HUES6 (cell line): ENCODE measurements at regions not wholly inside any gene's neighbourhood (a gene's known extent, or its start where the extent isn't known, plus 50 kb on each side); places are given as distances from the start of the nearest gene placed in this dataset.

ENCODE experiments used
- H3K27ac ChIP-seq: 2 replicates; pipeline ENCODE4 v1.7.0; 2013; ENCODE audit warnings: low read depth, mild to moderate bottlenecking, low read length, inconsistent platforms
- H3K27me3 ChIP-seq: 2 replicates; pipeline ENCODE4 v1.6.1; 2013; ENCODE audit warnings: low read length; ENCODE audit not compliant: control insufficient read depth, insufficient read depth
- H3K36me3 ChIP-seq: 2 replicates; pipeline ENCODE4 v1.6.1; 2013; ENCODE audit warnings: low read length; ENCODE audit not compliant: control insufficient read depth, insufficient read depth
- H3K4me1 ChIP-seq: 2 replicates; pipeline ENCODE4 v1.6.1; 2013; ENCODE audit warnings: low read length; ENCODE audit not compliant: control insufficient read depth, insufficient read depth
- H3K4me3 ChIP-seq: 2 replicates; pipeline ENCODE4 v1.5.1; 2013; ENCODE audit warnings: low read depth, low read length
- H3K9ac ChIP-seq: one replicate; pipeline ENCODE4 v1.6.1; 2013; ENCODE audit warnings: mild to moderate bottlenecking, low read length
- H3K9me3 ChIP-seq: 2 replicates; pipeline ENCODE4 v1.6.1; 2013; ENCODE audit warnings: low read depth, low read length; ENCODE audit not compliant: control insufficient read depth, insufficient read depth

DNA sequence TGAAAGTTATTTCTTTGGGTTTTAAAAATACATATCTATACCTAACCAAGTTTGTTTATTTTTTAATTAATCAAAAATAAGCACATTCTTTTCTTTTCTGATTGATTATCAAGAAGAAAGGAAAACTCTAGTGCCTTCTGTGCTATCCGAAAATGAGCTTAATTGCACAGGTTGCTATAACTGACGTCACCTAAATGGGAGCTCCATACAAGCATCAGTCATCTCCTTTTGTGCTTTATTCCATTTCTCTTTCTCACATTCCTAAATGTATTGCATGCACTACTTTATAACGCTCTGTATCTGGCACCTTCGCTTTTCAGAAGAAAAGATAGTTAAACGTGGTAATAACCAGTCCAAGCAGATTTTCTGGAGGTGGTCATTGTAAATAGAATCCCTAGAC, 675.0 kb downstream of the STPG2 start:
- Histone ChIP-seq H3K9ac (no peak overlapping the region), H3K4me3 (no peak overlapping the region), H3K4me1 (no peaks in the 10 kb centered on the region), H3K27me3 (no peaks in the 10 kb centered on the region), H3K9me3 (peaks cover 13% of the 10 kb centered on the region), H3K27ac (no peak overlapping the region), H3K36me3 (no peaks in the 10 kb centered on the region)

DNA sequence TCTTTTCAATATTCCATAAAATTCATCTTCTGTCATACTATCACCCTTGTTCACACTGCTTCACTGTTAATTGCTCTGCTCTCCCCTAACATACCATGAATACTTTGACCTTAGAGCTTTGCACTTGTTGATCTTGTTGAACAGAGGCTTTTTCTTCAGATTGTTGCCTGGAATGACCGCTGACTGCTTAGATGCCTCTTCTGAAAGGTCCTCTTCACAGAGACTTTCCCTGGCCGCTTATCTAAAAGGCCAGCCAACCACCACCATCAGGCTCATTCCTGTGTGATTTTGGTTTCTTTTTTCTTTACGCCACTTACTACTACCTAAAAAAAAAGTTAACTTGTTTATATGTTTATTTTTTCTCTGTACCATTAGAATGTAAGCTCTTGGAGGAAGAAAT, 667.7 kb downstream of the STPG2 start:
- H3K9ac ChIP-seq, result no peak overlapping the region
- H3K27me3 ChIP-seq, result no peaks in the 10 kb centered on the region
- H3K4me1 ChIP-seq, result no peaks in the 10 kb centered on the region
- peaks cover 5% of the 10 kb centered on the region for H3K9me3 ChIP-seq
- H3K36me3 ChIP-seq, result no peaks in the 10 kb centered on the region
- H3K27ac ChIP-seq, result no peak overlapping the region
- no peak overlapping the region for H3K4me3 ChIP-seq

DNA sequence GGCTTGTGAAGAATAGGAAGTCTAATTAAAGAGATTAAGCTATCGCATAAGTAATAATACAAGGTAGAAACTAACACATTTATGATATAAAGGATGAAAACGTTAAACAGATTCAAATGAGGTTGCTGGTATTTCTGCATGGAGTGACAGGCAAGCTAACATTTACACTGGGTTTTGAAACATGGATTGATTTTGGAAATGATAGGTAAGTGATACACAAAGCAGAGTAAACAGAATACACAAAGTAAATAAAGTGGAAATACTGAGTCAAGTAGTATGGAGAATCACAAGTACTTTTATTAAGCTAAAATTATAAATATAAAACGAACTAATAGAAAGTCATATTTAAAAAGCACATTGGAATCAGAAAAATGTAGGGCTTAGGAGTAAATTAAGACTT, 665.3 kb downstream of the STPG2 start:
- H3K36me3 ChIP-seq, result no peaks in the 10 kb centered on the region
- H3K4me3 ChIP-seq, result no peak overlapping the region
- H3K9ac ChIP-seq, result no peak overlapping the region
- no peaks in the 10 kb centered on the region for H3K9me3 ChIP-seq
- H3K4me1 ChIP-seq, result no peaks in the 10 kb centered on the region
- no peaks in the 10 kb centered on the region for H3K27me3 ChIP-seq
- H3K27ac ChIP-seq, result no peak overlapping the region

DNA sequence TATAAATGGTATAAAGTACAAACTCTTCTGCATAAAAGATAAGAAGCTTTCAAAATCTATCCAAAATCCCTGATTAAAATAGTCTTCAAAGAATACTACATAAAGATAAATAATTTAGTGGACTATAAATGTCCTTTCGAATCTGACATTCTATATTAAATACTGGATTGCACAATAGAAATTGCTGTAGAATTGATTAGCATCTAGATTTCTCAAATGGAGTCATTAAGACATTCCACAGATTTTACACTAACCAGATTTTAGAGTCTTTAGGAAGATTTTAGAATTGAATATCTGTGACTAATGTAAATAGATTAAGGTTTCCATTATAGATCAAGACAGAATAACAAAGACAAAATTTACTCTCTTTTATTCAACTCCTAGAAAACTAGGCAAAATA, 663.9 kb downstream of the STPG2 start:
- H3K4me1 ChIP-seq, result no peaks in the 10 kb centered on the region
- H3K4me3 ChIP-seq, result no peak overlapping the region
- H3K36me3 ChIP-seq, result no peaks in the 10 kb centered on the region
- no peak overlapping the region for H3K9ac ChIP-seq
- H3K27ac ChIP-seq, result no peak overlapping the region
- H3K27me3 ChIP-seq, result no peaks in the 10 kb centered on the region
- no peaks in the 10 kb centered on the region for H3K9me3 ChIP-seq

DNA sequence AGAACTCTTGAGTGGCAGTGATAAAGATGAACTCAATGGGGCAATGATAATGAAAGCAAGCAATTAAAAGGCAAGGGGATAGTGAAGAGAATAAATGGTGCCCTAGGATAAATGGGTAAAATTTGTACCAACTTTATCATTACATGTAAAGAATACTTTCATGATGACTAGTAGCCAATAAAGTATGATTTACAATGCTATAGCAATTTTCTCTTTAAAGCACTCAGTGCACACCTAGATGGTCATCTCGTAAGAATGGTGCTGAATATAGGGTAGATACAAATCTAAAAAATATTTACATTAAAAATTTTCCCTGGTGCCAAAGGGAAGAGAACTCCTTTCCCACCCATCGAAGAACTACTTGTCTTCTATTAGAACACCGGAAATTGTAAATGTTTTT, 651.4 kb downstream of the STPG2 start:
- H3K27me3 ChIP-seq, result no peaks in the 10 kb centered on the region

DNA sequence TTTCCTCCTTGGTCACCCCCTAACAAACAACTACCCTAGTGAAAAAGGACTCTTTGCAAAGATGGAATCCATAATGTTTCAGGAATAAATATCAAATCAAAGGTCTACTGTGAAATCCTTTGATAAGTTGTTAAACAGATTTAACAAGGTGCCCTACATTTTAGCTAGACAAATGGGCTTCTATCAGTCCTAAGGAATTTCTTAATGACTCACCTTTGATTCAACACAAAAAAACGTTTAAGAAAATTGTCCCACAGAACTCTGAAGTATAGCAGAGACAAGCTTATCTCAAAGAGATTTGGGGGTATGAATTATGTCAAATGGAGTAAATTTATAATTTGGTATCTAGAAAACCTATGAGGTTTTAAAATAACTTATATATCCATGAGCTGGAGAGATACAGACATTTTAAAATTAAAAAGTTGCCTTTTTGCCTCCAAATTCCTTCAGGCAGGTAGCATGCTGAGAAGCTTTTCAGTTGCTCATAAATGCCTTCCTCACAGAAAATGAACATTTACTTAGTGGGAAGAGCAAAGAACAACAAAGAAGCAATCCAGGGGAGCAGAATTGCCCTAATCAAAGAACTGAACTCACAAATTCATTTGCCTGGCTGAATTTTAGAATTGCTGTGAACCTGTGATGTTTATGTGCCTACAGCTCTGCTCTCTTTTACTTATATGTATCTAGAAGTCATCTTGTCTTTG, 649.3 kb downstream of the STPG2 start:
- peak overlapping the region; percentile 1 for H3K9ac ChIP-seq
- peak overlapping the region; percentile 71 for H3K27ac ChIP-seq
- peaks cover 38% of the 10 kb centered on the region for H3K4me1 ChIP-seq
- H3K27me3 ChIP-seq, result no peaks in the 10 kb centered on the region
- H3K9me3 ChIP-seq, result no peaks in the 10 kb centered on the region
- no peak overlapping the region for H3K4me3 ChIP-seq
- H3K36me3 ChIP-seq, result no peaks in the 10 kb centered on the region

More for the DNA sequence above, 651.4 kb downstream of the STPG2 start:
- no peaks in the 10 kb centered on the region for H3K36me3 ChIP-seq
- no peak overlapping the region for H3K27ac ChIP-seq
- peaks cover 23% of the 10 kb centered on the region for H3K4me1 ChIP-seq
- H3K9ac ChIP-seq, result no peak overlapping the region
- no peaks in the 10 kb centered on the region for H3K9me3 ChIP-seq
- no peak overlapping the region for H3K4me3 ChIP-seq

DNA sequence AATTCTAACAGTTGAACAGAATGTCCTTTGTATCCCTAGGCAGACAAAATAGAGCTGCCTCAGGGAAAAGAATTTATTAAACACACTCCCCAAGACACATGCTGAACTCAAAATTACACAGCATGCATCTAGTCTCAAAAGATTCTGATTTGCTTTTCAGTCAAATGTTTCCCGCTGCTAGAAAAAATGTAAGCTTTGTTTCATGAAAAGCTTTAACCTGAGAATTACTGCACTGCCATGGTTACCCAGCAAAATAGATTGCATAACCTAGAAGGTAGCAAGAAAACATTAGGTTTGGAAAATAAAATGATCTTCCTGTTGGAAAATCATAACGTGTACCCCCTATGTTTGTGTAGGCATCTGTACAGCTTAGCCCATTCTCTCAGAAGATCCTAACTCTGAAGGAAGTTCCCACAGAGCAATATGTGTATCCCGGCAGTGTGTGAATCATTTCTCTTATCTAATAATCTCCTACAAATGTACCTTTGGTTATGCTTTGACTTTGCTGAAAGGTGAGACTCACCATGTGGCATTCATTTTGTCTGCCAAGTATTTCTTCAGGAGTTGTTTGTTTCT, 646.9 kb downstream of the STPG2 start:
- Histone ChIP-seq H3K27me3 (no peaks in the 10 kb centered on the region), H3K4me3 (no peak overlapping the region), H3K4me1 (peaks cover 41% of the 10 kb centered on the region), H3K9me3 (no peaks in the 10 kb centered on the region), H3K27ac (peak overlapping the region; percentile 15; the same call in 1 of the 2 replicates), H3K36me3 (no peaks in the 10 kb centered on the region), H3K9ac (no peak overlapping the region)

DNA sequence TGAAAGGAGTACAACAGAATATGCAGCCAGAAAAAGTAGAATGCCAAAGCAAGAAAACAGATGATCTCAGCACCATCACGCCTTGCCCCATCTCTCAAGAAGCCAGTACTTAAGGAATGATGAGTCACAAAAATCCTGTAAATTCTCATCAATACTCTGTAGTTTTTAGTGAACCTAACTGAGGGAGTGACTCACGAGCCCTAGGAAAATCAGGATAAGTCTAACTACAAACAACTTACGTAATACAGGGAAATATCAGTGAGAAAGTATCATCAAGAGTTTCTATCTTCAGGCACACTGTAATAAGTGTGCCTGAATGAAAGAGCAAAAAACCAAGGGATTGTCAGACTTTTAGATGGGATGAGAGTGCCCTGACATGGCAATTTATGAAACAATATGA, 644.4 kb downstream of the STPG2 start:
- no peak overlapping the region for H3K4me3 ChIP-seq
- H3K4me1 ChIP-seq, result peaks cover 30% of the 10 kb centered on the region
- no peak overlapping the region for H3K9ac ChIP-seq

DNA sequence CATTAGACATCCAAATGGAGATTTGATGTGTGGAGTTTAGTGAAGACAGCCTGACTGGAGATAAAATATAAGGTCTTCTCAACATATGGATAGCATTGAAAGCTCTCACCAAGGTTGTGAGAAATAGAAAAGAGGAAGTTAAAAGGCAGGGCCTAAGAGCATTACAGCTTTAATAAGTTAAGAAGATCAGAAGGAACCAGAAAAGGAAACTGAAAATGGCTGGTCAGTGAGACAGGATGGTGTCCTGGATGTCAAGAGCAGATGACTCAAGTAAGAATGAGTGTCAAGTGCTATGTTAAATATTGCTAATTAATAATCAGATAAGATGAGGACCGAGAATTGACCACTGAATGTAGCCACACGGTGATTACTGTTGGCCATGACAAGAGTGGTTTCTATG, 642.9 kb downstream of the STPG2 start:
- no peaks in the 10 kb centered on the region for H3K36me3 ChIP-seq
- no peaks in the 10 kb centered on the region for H3K9me3 ChIP-seq
- no peaks in the 10 kb centered on the region for H3K27me3 ChIP-seq
- H3K4me3 ChIP-seq, result no peak overlapping the region
- peaks cover 33% of the 10 kb centered on the region for H3K4me1 ChIP-seq
- H3K9ac ChIP-seq, result no peak overlapping the region
- H3K27ac ChIP-seq, result no peak overlapping the region

More for the DNA sequence above, 644.4 kb downstream of the STPG2 start:
- H3K27me3 ChIP-seq, result no peaks in the 10 kb centered on the region
- no peaks in the 10 kb centered on the region for H3K36me3 ChIP-seq
- H3K27ac ChIP-seq, result no peak overlapping the region
- no peaks in the 10 kb centered on the region for H3K9me3 ChIP-seq

DNA sequence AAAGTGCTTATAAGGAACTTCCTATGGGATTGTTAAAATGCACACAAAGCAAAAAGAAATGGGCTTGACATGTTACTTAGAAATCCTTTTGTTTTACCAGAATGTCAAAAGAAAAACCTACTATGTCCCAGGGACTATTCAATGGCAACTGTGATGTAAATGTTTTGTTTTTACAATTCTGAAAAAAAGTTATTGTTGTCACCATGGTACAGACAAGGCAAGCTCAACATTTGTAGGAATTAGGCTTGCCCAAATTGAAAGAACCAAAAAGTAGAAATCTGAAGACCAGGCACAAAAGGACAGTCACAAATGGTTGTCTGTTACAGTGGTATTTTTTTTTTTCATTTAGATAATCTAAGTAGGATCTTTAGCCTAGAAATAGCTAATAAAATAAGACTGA, 638.6 kb downstream of the STPG2 start:
- peak overlapping the region; percentile 40; the same call in 1 of the 2 replicates for H3K27ac ChIP-seq
- H3K36me3 ChIP-seq, result no peaks in the 10 kb centered on the region
- no peaks in the 10 kb centered on the region for H3K9me3 ChIP-seq
- no peak overlapping the region for H3K9ac ChIP-seq
- peaks cover 16% of the 10 kb centered on the region for H3K4me1 ChIP-seq
- no peak overlapping the region for H3K4me3 ChIP-seq
- no peaks in the 10 kb centered on the region for H3K27me3 ChIP-seq

DNA sequence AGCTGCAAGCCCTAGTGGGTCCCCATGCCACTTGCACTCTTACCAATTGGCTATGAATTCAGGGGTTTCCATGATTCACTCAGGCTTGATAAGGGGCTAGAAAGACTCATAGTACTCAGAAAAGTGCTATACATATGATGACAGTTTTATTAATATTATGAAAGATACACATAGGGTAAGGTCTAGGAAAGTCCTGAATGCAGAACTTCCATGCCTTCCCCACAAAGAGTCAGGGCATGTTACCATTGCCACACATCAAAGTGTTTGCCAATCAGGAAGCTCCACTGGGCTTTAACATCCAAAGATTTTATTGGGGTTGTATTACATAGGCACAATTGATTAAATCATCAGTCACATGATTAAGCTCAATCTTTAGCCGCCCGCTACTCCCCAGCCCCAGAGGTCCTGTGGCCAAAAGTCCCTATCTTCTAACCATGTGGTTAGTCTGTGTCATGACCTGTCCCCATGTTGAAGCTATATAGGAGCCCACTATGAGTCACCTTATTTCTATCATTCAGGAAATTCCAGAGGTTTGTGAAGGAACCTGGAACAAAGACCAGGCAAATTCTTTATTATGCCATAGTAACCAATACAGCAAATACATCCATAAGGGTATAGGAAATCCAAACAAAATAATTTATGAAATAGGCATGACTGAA, 635.6 kb downstream of the STPG2 start:
- Histone ChIP-seq H3K9me3 (no peaks in the 10 kb centered on the region), H3K27ac (no peak overlapping the region), H3K4me1 (peaks cover 16% of the 10 kb centered on the region), H3K27me3 (no peaks in the 10 kb centered on the region), H3K4me3 (no peak overlapping the region), H3K36me3 (no peaks in the 10 kb centered on the region), H3K9ac (no peak overlapping the region)
